HK-2 (cell line): ENCODE measurements at regions not wholly inside any gene's neighbourhood (a gene's known extent, or its start where the extent isn't known, plus 50 kb on each side); places are given as distances from the start of the nearest gene placed in this dataset.

ENCODE experiments used
- DNase-seq: peaks from one replicate; pipeline ENCODE4 v3.0.0-alpha.2; 2018; ENCODE audit not compliant: unreplicated experiment

- DNase-seq, result no peak
Measured at GRCh38 chr11:129324533-129325175, 51.0 kb upstream of the BARX2 start.

- no peak for DNase-seq
Measured at GRCh38 chr11:129323896-129324502, 51.6 kb upstream of the BARX2 start.

- no peak for DNase-seq
Measured at GRCh38 chr11:129322941-129323340, 52.7 kb upstream of the BARX2 start.

GRCh38 chr11:129321076-129321475 lies 54.6 kb upstream of the BARX2 start:
- no peak for DNase-seq

GRCh38 chr11:129320494-129320893 lies 55.2 kb upstream of the BARX2 start:
- DNase-seq, result no peak

GRCh38 chr11:129319751-129320150 lies 55.9 kb upstream of the BARX2 start:
- no peak for DNase-seq

GRCh38 chr11:129319201-129319600 lies 56.4 kb upstream of the BARX2 start:
- DNase-seq, result no peak

GRCh38 chr11:129317571-129317970 lies 58.1 kb upstream of the BARX2 start:
- DNase-seq, result no peak

GRCh38 chr11:129316781-129317180 lies 58.9 kb upstream of the BARX2 start:
- no peak for DNase-seq

GRCh38 chr11:129315781-129316579 lies 59.7 kb upstream of the BARX2 start:
- DNase-seq, result no peak

GRCh38 chr11:129314371-129314770 lies 61.3 kb upstream of the BARX2 start:
- no peak for DNase-seq

GRCh38 chr11:129313541-129314297 lies 61.9 kb upstream of the BARX2 start:
- DNase-seq, result no peak

- no peak for DNase-seq
Measured at GRCh38 chr11:129312730-129313503, 62.7 kb upstream of the BARX2 start.

GRCh38 chr11:129308241-129308865 lies 67.3 kb upstream of the BARX2 start:
- no peak for DNase-seq

GRCh38 chr11:129307162-129307561 lies 68.5 kb upstream of the BARX2 start:
- DNase-seq, result no peak

GRCh38 chr11:129302386-129303101 lies 73.1 kb upstream of the BARX2 start:
- DNase-seq, result no peak

- no peak for DNase-seq
Measured at GRCh38 chr11:129300099-129300498, 75.5 kb upstream of the BARX2 start.

- no peak for DNase-seq
Measured at GRCh38 chr11:129298988-129299387, 76.7 kb upstream of the BARX2 start.

GRCh38 chr11:129295746-129296145 lies 79.9 kb upstream of the BARX2 start:
- DNase-seq, result no peak

- DNase-seq, result no peak
Measured at GRCh38 chr11:129292771-129293170, 82.9 kb upstream of the BARX2 start.
